ENCODE measurements at regions not wholly inside any gene's neighbourhood (a gene's known extent, or its start where the extent isn't known, plus 50 kb on each side); places are given as distances from the start of the nearest gene placed in this dataset.

DNA sequence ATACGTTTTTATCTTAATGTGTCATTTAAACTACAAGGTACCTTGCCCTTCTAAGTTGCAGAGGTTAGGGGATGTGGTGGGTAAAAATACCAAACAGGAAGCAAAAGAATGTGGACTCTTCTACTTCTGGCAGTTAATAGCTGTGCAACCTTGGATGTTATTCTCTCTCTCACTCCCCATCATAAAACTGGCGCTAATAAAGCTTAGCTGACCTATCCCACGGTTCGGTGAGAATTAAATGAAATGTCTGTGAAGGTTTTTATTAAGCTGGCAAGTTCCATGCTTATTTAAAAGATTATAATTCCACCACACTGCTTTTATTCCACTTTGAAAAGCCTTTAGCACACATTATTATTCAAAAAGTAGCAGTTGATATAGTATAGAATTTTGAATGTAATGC, 127.8 kb upstream of the SLC22A23 start:
- TF ChIP-seq, protein P1, sequence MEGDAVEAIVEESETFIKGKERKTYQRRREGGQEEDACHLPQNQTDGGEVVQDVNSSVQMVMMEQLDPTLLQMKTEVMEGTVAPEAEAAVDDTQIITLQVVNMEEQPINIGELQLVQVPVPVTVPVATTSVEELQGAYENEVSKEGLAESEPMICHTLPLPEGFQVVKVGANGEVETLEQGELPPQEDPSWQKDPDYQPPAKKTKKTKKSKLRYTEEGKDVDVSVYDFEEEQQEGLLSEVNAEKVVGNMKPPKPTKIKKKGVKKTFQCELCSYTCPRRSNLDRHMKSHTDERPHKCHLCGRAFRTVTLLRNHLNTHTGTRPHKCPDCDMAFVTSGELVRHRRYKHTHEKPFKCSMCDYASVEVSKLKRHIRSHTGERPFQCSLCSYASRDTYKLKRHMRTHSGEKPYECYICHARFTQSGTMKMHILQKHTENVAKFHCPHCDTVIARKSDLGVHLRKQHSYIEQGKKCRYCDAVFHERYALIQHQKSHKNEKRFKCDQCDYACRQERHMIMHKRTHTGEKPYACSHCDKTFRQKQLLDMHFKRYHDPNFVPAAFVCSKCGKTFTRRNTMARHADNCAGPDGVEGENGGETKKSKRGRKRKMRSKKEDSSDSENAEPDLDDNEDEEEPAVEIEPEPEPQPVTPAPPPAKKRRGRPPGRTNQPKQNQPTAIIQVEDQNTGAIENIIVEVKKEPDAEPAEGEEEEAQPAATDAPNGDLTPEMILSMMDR (conservative IDR thresholded peaks at IDR 0.05; ENCODE audit: low read depth, low read length), result no peak
- DNase-seq (ENCODE audit: low read depth), result no peak
- H3K4me3 ChIP-seq (ENCODE audit: low read depth, low read length), result no peak overlapping the region

DNA sequence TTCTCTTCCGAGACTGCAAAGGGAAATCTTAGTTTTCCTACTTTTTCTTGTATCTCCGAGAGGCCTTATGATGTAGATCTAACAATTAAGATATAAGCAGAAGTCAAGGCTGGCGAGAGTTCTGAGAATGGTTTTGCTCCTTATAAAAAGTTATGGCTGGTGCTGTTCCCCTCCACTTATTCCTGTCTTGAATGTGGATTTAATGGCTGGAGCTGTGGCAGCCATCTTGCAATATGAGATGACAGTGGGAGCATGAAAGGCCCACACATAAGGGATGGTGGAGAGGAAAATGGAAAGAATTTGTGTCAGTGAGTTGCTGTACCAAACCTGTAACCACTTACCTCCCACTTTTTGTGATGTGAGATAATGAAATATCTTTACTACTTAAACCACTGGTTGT, 124.6 kb upstream of the SLC22A23 start:
- no peak overlapping the region for H3K4me3 ChIP-seq (ENCODE audit: low read depth, low read length)
- no peak for DNase-seq (ENCODE audit: low read depth)
- TF ChIP-seq, protein P1 (conservative IDR thresholded peaks at IDR 0.05; ENCODE audit: low read depth, low read length), result no peak

DNA sequence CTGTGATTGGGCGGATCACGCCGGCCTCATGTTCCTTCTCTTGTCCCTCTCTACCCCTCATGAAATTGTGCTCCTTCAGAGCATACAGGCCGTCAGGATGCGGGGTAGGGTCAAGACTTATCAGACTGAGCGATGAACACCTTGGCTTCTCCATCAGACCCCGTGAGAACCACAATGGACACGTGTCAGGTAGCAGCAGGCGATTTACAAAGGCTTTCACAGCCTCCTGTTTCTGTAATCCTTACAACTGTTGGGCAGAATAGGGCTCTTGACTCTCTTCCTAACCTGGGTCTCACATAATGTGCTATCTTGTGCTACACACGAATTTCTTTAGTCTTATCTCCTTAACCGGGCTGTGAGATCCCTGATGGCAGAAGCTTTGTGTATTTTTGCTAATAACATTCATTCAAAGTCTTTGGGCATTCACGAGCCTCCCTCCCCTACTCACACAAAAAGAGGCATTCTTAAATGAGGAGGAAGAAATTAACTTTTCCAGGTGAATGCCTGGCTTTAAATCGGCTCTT, 122.9 kb upstream of the SLC22A23 start:
- H3K4me3 ChIP-seq (ENCODE audit: low read depth, low read length), result no peak overlapping the region
- no peak for DNase-seq (ENCODE audit: low read depth)

DNA sequence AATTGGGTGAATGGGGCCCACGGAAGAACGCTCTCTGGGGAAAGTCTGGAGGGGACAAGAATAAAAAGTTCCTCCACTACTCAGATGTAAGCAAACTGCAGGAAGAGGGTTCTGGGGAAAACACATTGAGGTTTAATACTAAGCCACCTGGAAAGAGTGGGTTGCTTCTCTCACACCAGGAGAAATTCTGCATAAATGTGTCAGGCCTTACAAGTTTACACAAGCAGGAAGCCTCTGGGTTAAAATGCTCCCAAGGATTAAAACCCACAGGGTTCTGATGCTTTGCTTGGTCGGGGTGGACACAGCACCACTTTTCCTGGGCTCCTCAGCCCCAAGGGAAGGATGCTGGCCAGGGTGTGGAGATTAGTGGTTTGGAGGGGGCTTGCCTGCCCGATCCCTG, 122.1 kb upstream of the SLC22A23 start:
- TF ChIP-seq, protein P1 (conservative IDR thresholded peaks at IDR 0.05; ENCODE audit: low read depth, low read length), result no peak
- no peak for DNase-seq (ENCODE audit: low read depth)
- H3K4me3 ChIP-seq (ENCODE audit: low read depth, low read length), result no peak overlapping the region

More for the DNA sequence above, 122.9 kb upstream of the SLC22A23 start:
- TF ChIP-seq, protein P1 (conservative IDR thresholded peaks at IDR 0.05; ENCODE audit: low read depth, low read length), result no peak

DNA sequence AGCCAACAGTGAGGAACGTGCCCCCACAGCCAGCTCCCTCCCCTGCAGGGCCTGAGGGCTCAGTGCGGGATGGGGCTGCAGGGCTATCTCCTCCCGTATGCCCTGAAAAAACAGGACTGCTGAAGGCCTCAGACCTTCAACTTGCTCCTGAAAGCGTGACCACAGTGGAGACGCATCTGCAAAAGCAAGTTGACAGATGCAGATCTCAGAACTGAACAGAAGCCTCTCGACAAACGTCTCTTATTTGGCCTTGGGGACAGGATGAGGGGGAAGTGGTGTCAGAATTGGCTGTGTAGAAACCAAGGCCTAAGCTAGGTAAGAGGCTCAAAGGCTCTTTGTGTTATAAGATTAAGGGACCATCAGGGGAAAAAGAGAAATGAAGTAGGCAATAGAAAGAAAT, 120.7 kb upstream of the SLC22A23 start:
- DNase-seq (ENCODE audit: low read depth), result no peak
- TF ChIP-seq, protein P1 (conservative IDR thresholded peaks at IDR 0.05; ENCODE audit: low read depth, low read length), result no peak

DNA sequence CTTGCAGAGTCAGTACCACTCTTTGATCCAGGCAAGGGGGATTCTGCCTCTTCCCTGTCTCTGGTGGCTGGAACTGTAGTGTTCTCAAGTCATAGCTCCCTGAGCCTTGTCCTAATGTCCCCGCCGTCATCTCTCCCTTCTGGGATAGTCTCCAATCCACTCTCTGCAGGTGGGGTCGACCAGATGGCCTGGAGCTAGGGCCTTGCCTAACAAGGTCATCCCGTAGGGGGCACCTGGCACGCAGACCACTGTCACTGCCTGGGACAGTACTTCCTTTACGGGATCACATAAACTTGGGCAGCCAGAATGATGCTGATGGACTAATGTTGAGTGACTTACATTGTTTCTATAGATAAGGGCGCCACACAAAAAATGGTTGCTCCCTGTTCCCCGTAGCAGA, 118.9 kb upstream of the SLC22A23 start:
- H3K4me3 ChIP-seq (ENCODE audit: low read depth, low read length), result no peak overlapping the region
- TF ChIP-seq, protein P1 (conservative IDR thresholded peaks at IDR 0.05; ENCODE audit: low read depth, low read length), result no peak
- no peak for DNase-seq (ENCODE audit: low read depth)

More for the DNA sequence above, 120.7 kb upstream of the SLC22A23 start:
- no peak overlapping the region for H3K4me3 ChIP-seq (ENCODE audit: low read depth, low read length)

DNA sequence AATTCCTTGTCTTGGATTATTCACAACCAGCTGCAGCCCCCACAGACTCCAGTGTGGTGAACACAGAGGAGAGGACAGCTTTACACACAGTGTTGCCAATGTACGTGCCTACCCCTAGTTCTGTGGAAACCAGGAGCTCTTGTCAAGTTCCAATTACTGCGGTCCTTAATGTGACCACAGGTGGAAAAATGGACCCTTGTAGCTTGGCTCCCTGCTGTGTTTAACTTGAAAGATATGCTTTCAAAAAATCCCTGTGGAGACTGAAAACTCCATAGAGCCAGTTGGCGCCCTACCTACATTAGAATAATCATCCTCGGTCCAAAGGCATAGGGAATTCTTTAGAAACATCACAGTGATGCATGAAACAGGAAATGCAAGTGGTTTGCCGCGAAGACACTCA, 118.3 kb upstream of the SLC22A23 start:
- H3K4me3 ChIP-seq (ENCODE audit: low read depth, low read length), result no peak overlapping the region
- TF ChIP-seq, protein P1 (conservative IDR thresholded peaks at IDR 0.05; ENCODE audit: low read depth, low read length), result no peak
- no peak for DNase-seq (ENCODE audit: low read depth)
